Endothelial cell (in vitro differentiated cells): ENCODE measurements at regions not wholly inside any gene's neighbourhood (a gene's known extent, or its start where the extent isn't known, plus 50 kb on each side); places are given as distances from the start of the nearest gene placed in this dataset.

Source experiments
- DNase-seq: peaks from one replicate; pipeline ENCODE4 v3.0.0; 2021; ENCODE audit warnings: low spot score
- H3K27ac Mint-ChIP-seq: one replicate; pipeline ENCODE4 v1.8.0; 2021; ENCODE audit warnings: mixed read lengths, inconsistent platforms; ENCODE audit not compliant: unreplicated experiment
- H3K27me3 Mint-ChIP-seq: one replicate; pipeline ENCODE4 v1.8.0; 2021; ENCODE audit warnings: mild to moderate bottlenecking, moderate library complexity, mixed read lengths, inconsistent platforms; ENCODE audit not compliant: unreplicated experiment
- H3K36me3 Mint-ChIP-seq: one replicate; pipeline ENCODE4 v1.8.0; 2021; ENCODE audit warnings: mild to moderate bottlenecking, low read depth, mixed read lengths, inconsistent platforms; ENCODE audit not compliant: unreplicated experiment
- H3K4me1 Mint-ChIP-seq: one replicate; pipeline ENCODE4 v1.8.0; 2021; ENCODE audit warnings: mild to moderate bottlenecking, mixed read lengths, inconsistent platforms; ENCODE audit not compliant: unreplicated experiment
- H3K4me3 Mint-ChIP-seq: one replicate; pipeline ENCODE4 v1.8.0; 2021; ENCODE audit warnings: mild to moderate bottlenecking, mixed read lengths, inconsistent platforms; ENCODE audit not compliant: unreplicated experiment
- H3K9me3 Mint-ChIP-seq: one replicate; pipeline ENCODE4 v1.8.0; 2021; ENCODE audit warnings: mixed read lengths, inconsistent platforms; ENCODE audit not compliant: unreplicated experiment
- CTCF ChIP-seq: fragments of 200-600 bp; sonication (generic); IDR thresholded peaks from one replicate; pipeline ENCODE4 v1.5.0; 2021; ENCODE audit warnings: antibody characterized with exemption; ENCODE audit not compliant: unreplicated experiment

DNA sequence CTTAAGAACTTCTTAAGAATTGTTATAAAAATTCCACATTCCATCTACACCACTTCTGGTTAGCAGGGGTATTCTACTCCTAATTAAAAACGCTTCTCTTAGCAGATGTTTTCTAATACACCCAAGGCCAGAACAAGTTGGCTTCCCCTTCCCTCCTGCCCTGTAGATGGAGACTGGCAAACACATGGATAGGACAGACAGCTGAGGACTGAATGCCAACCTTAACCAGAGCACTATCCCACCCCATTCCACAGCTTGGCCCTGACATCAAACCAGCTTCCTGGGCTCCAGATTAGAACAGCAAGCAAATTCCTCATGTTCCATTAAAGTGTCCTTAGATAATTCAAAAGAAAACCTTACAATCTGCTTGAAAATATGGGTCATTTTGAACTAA, 56.6 kb upstream of the IL6 start:
- no peaks in the 10 kb centered on the region for H3K36me3 Mint-ChIP-seq
- no peak overlapping the region for H3K27ac Mint-ChIP-seq
- H3K4me1 Mint-ChIP-seq = peaks cover 38% of the 10 kb centered on the region
- DNase-seq = no peak
- no peak for TF ChIP-seq CTCF
- no peak overlapping the region for H3K4me3 Mint-ChIP-seq
- no peaks in the 10 kb centered on the region for H3K9me3 Mint-ChIP-seq
- no peaks in the 10 kb centered on the region for H3K27me3 Mint-ChIP-seq

DNA sequence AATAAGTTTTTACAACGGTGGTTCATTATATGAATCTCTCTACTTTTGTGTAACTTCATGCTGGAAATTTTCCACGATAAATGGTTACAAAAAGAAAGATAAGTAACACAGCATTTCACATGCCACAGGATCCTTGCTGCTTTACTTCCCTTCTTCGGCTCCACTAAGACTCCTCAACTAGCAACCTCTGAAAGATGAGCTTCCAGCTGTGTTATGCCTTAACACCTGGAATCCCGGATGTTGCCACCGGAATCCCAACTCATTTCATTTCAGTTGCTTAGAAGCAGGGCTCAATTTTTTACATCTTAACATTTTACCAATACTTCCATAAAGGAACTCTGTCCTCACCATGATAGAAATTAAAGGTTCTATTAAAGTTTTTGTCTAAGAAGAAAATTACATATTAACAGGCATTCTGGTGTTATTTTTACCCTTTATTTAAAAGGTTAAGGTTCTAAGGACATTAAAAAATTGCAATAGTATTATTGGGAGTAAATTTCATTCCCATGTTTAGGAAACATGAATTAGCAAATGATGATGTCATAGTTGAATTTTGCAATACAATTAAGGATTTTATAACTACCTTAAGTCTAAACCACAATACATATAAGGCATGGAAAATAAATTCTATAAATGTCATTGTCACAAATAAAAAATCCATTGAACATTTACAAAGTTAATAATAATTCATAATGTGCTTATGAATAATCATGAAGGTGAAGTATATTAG, 57.1 kb upstream of the IL6 start:
- no peaks in the 10 kb centered on the region for H3K9me3 Mint-ChIP-seq
- H3K36me3 Mint-ChIP-seq = no peaks in the 10 kb centered on the region
- TF ChIP-seq CTCF = no peak
- no peak overlapping the region for H3K4me3 Mint-ChIP-seq
- peaks cover 38% of the 10 kb centered on the region for H3K4me1 Mint-ChIP-seq
- H3K27ac Mint-ChIP-seq = no peak overlapping the region
- H3K27me3 Mint-ChIP-seq = no peaks in the 10 kb centered on the region
- DNase-seq = no peak

GRCh38 chr7:22668971-22669401, 58.0 kb upstream of the IL6 start:
- Mint-ChIP-seq H3K4me1 (peaks cover 38% of the 10 kb centered on the region), H3K4me3 (no peak overlapping the region), H3K36me3 (no peaks in the 10 kb centered on the region), H3K27me3 (peaks cover 3% of the 10 kb centered on the region), H3K9me3 (no peaks in the 10 kb centered on the region), H3K27ac (no peak overlapping the region)
- TF ChIP-seq CTCF = no peak
- DNase-seq = no peak

DNA sequence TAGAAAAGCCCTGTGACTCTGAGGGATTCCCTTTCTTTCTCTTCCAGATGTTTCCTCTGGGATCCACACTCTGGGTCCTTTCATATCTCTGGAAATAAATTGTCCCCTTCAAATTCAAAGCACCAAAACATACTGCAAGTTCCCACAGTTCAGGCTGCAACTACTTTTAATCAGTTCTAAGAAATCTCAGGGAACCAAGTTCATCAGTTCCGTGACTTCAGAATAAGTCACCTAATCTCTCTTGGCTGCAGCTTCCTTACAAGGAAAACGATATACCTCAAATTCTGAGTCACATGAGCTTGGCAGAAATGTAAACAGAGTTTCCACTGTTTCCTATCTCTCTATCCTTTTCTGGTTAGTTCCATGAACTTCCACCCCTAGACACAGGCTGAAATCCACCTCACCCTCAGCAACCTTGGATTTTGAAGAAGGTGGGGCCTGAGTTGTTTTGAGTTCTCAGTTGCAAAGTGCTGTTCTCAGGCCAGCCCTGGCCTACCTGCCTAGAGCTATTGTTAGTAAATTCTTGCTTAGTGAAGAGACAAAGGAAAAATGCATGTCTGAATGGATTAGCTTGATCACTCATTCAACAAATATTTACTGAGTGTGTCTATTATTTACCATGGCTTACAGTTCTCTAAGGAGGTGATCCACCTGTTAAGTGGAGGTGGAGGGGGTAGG, 59.3 kb upstream of the IL6 start:
- H3K27ac Mint-ChIP-seq = no peak overlapping the region
- no peak overlapping the region for H3K4me3 Mint-ChIP-seq
- H3K27me3 Mint-ChIP-seq = peaks cover 6% of the 10 kb centered on the region
- DNase-seq = no peak
- H3K4me1 Mint-ChIP-seq = peaks cover 29% of the 10 kb centered on the region
- no peaks in the 10 kb centered on the region for H3K36me3 Mint-ChIP-seq
- H3K9me3 Mint-ChIP-seq = no peaks in the 10 kb centered on the region
- TF ChIP-seq CTCF = no peak

GRCh38 chr7:22667187-22667561, 59.8 kb upstream of the IL6 start:
- TF ChIP-seq CTCF = no peak
- no peaks in the 10 kb centered on the region for H3K9me3 Mint-ChIP-seq
- peaks cover 24% of the 10 kb centered on the region for H3K4me1 Mint-ChIP-seq
- H3K4me3 Mint-ChIP-seq = no peak overlapping the region
- peaks cover 6% of the 10 kb centered on the region for H3K27me3 Mint-ChIP-seq
- no peaks in the 10 kb centered on the region for H3K36me3 Mint-ChIP-seq
- DNase-seq = no peak
- no peak overlapping the region for H3K27ac Mint-ChIP-seq
